H1 (cell line): ENCODE measurements at regions not wholly inside any gene's neighbourhood (a gene's known extent, or its start where the extent isn't known, plus 50 kb on each side); places are given as distances from the start of the nearest gene placed in this dataset.

Source experiments
- CTCF ChIA-PET: fragments of 300-600 bp; sonication (Branson Sonifier 250); formaldehyde crosslinking; loops from one replicate; lab custom pipeline; 2021; ENCODE audit not compliant: partially characterized antibody; lab: Charles Lee
- POLR2A ChIA-PET: fragments of 300-600 bp; sonication (Branson Sonifier 250); formaldehyde crosslinking; loops from one replicate; lab custom pipeline; 2021; ENCODE audit warnings: inconsistent platforms; ENCODE audit not compliant: partially characterized antibody; lab: Charles Lee
- DNase-seq, 2 experiments: peaks; one replicate each; pipeline versions ENCODE4 v3.0.0 to v3.0.0-alpha.2; 2010 to 2022; ENCODE audit warnings: low spot score in 2 of 2, low read depth in 1 of 2, mixed read lengths in 1 of 2
- FAIRE-seq: peaks from 2 replicates; lab custom pipeline; 2011; peaks lifted over from hg19 to GRCh38; lab: Jason Lieb, UNC
- H2AFZ ChIP-seq: 2 replicates; pipeline ENCODE4 v1.8.1; 2012; ENCODE audit warnings: low read length, inconsistent platforms
- H2AK5ac ChIP-seq: 2 replicates; pipeline ENCODE4 v1.6.1; 2013; ENCODE audit warnings: low read depth, low read length
- H2BK120ac ChIP-seq: replicated peaks from 2 replicates; pipeline ENCODE3; 2013; ENCODE audit warnings: low read depth, low read length, inconsistent platforms
- H2BK12ac ChIP-seq: 2 replicates; pipeline ENCODE4 v1.6.1; 2013; ENCODE audit warnings: low read depth, low read length
- H2BK15ac ChIP-seq: 2 replicates; pipeline ENCODE4 v1.6.1; 2013; ENCODE audit warnings: low read length
- H2BK20ac ChIP-seq: 2 replicates; pipeline ENCODE4 v1.6.1; 2013; ENCODE audit warnings: low read length
- H2BK5ac ChIP-seq: 2 replicates; pipeline ENCODE4 v1.6.1; 2013; ENCODE audit warnings: low read depth, low read length
- H3K14ac ChIP-seq: 2 replicates; pipeline ENCODE4 v1.6.1; 2013; ENCODE audit warnings: inconsistent platforms; ENCODE audit not compliant: insufficient read length
- H3K18ac ChIP-seq: 2 replicates; pipeline ENCODE4 v1.6.1; 2013; ENCODE audit warnings: low read length; ENCODE audit errors: extremely low read depth
- H3K23ac ChIP-seq: 2 replicates; pipeline ENCODE4 v1.6.1; 2013; ENCODE audit warnings: inconsistent platforms; ENCODE audit not compliant: insufficient read length
- H3K23me2 ChIP-seq: 2 replicates; pipeline ENCODE4 v1.6.1; 2013; ENCODE audit warnings: low read depth, low read length
- H3K27ac ChIP-seq: 2 replicates; pipeline ENCODE4 v1.6.1; 2011; ENCODE audit warnings: low read depth, low read length, inconsistent platforms
- H3K27me3 ChIP-seq, 4 experiments: replicated peaks in 1 of 4; 1 replicate in 1 of 4; 2 replicates in 3 of 4; pipeline versions ENCODE4 v1.6.1 to v1.8.1; 2011 to 2013; ENCODE audit warnings: low read length in 3 of 4, mild to moderate bottlenecking in 3 of 4, inconsistent platforms in 2 of 4, mixed read lengths in 2 of 4, moderate library complexity in 1 of 4; ENCODE audit not compliant: control insufficient read depth in 3 of 4, insufficient read depth in 3 of 4; ENCODE audit errors: extremely low read depth in 1 of 4
- H3K36me3 ChIP-seq, 4 experiments: 2 replicates each; pipeline versions ENCODE4 v1.6.1 to v1.8.1; 2011 to 2013; ENCODE audit warnings: mild to moderate bottlenecking in 4 of 4, low read length in 3 of 4, moderate library complexity in 2 of 4, control low read depth in 1 of 4, inconsistent platforms in 1 of 4; ENCODE audit not compliant: insufficient read depth in 4 of 4, control insufficient read depth in 2 of 4
- H3K4ac ChIP-seq: replicated peaks from 2 replicates; pipeline ENCODE3; 2013; ENCODE audit warnings: low read length, low read depth, mixed read lengths, inconsistent platforms; ENCODE audit not compliant: insufficient read length
- H3K4me1 ChIP-seq, 4 experiments: replicated peaks in 1 of 4; 1 replicate in 1 of 4; 2 replicates in 3 of 4; pipeline versions ENCODE4 v1.6.1 to v1.8.1; 2011 to 2013; ENCODE audit warnings: low read length in 3 of 4, inconsistent platforms in 2 of 4, mixed read lengths in 1 of 4; ENCODE audit not compliant: insufficient read depth in 4 of 4, control insufficient read depth in 3 of 4
- H3K4me2 ChIP-seq, 2 experiments: 2 replicates each; pipeline versions ENCODE4 v1.6.1 to v1.8.1; 2011 to 2013; ENCODE audit warnings: low read depth in 2 of 2, low read length in 2 of 2, control low read depth in 1 of 2, inconsistent platforms in 1 of 2, mild to moderate bottlenecking in 1 of 2; ENCODE audit not compliant: insufficient read depth in 1 of 2
- H3K4me3 ChIP-seq, 4 experiments: fragments of 200-600, 300-600 bp in 1 of 4; sonication (generic), shearing (Covaris generic), sonication (Bioruptor Twin) in 1 of 4; 2 replicates each; pipeline versions ENCODE4 v1.5.1 to v1.8.1; 2011 to 2016; ENCODE audit warnings: low read length in 4 of 4, low read depth in 3 of 4, control low read depth in 2 of 4, inconsistent platforms in 2 of 4, mild to moderate bottlenecking in 2 of 4, mixed read lengths in 1 of 4, moderate library complexity in 1 of 4; ENCODE audit not compliant: insufficient read depth in 2 of 4; ENCODE audit errors: extremely low read depth in 1 of 4
- H3K56ac ChIP-seq: replicated peaks from 2 replicates; pipeline ENCODE3; 2013; ENCODE audit warnings: low read depth, mild to moderate bottlenecking, mixed read lengths, low read length, inconsistent platforms; ENCODE audit not compliant: insufficient read length
- H3K79me1 ChIP-seq: 2 replicates; pipeline ENCODE4 v1.6.1; 2013; ENCODE audit warnings: low read depth, low read length, control low read depth
- H3K79me2 ChIP-seq, 2 experiments: 2 replicates each; pipeline versions ENCODE4 v1.6.1 to v1.8.1; 2012 to 2013; ENCODE audit warnings: low read length in 2 of 2, mild to moderate bottlenecking in 2 of 2, inconsistent platforms in 1 of 2; ENCODE audit not compliant: insufficient read depth in 2 of 2, control insufficient read depth in 1 of 2
- H3K9ac ChIP-seq, 4 experiments: replicated peaks in 1 of 4; 1 replicate in 1 of 4; 2 replicates in 3 of 4; pipeline versions ENCODE4 v1.6.1 to v1.8.1; 2011 to 2013; ENCODE audit warnings: low read depth in 3 of 4, low read length in 3 of 4, control low read depth in 2 of 4, mild to moderate bottlenecking in 2 of 4, moderate library complexity in 2 of 4, inconsistent platforms in 1 of 4; ENCODE audit errors: extremely low read depth in 1 of 4
- H3K9me3 ChIP-seq, 2 experiments: 2 replicates each; pipeline versions ENCODE4 v1.6.1 to v1.8.1; 2012 to 2013; ENCODE audit warnings: mild to moderate bottlenecking in 2 of 2, moderate library complexity in 2 of 2, control low read depth in 1 of 2, inconsistent platforms in 1 of 2, low read depth in 1 of 2, low read length in 1 of 2, mixed read lengths in 1 of 2; ENCODE audit not compliant: insufficient read depth in 2 of 2
- H4K20me1 ChIP-seq, 2 experiments: replicated peaks in 1 of 2; 2 replicates each; pipeline versions ENCODE3 to v1.8.1; 2011 to 2013; ENCODE audit warnings: inconsistent platforms in 2 of 2, low read length in 2 of 2, mild to moderate bottlenecking in 1 of 2; ENCODE audit not compliant: insufficient read depth in 2 of 2, control insufficient read depth in 1 of 2
- H4K5ac ChIP-seq: 2 replicates; pipeline ENCODE4 v1.6.1; 2013; ENCODE audit warnings: low read length, low read depth, mixed read lengths, inconsistent platforms; ENCODE audit not compliant: insufficient read length
- H4K8ac ChIP-seq: 2 replicates; pipeline ENCODE4 v1.8.0; 2013; ENCODE audit warnings: mild to moderate bottlenecking, moderate library complexity, low read length, inconsistent platforms; ENCODE audit not compliant: insufficient read depth; ENCODE audit errors: extremely low read depth
- H4K91ac ChIP-seq: replicated peaks from 2 replicates; pipeline ENCODE3; 2013; ENCODE audit warnings: low read length, mixed read lengths, inconsistent platforms; ENCODE audit not compliant: insufficient read length
- GABPA ChIP-seq: IDR thresholded peaks from 2 replicates; pipeline ENCODE4 v1.6.1; 2011; ENCODE audit warnings: mild to moderate bottlenecking, low read length, moderate library complexity, borderline replicate concordance; ENCODE audit not compliant: insufficient read depth
- HDAC2 ChIP-seq, 2 experiments: fragments of 300-600 bp in 1 of 2; sonication (generic) in 1 of 2; IDR thresholded peaks; 2 replicates each; pipeline ENCODE4 v1.6.1; 2011 to 2012; ENCODE audit warnings: low read depth in 2 of 2, low read length in 2 of 2, mild to moderate bottlenecking in 2 of 2, moderate library complexity in 2 of 2, borderline replicate concordance in 1 of 2, inconsistent platforms in 1 of 2
- KDM5A ChIP-seq: fragments of 200-600 bp; IDR thresholded peaks from 2 replicates; pipeline ENCODE4 v1.7.1; 2012; ENCODE audit warnings: mild to moderate bottlenecking, low read length, inconsistent platforms, mixed read lengths
- POU5F1 ChIP-seq: IDR thresholded peaks from 2 replicates; pipeline ENCODE4 v1.6.1; 2011; ENCODE audit warnings: low read depth, mild to moderate bottlenecking, low read length, moderate library complexity
- RXRA ChIP-seq: IDR thresholded peaks from 2 replicates; pipeline ENCODE4 v1.6.1; 2011; ENCODE audit warnings: low read depth, mild to moderate bottlenecking, low read length, moderate library complexity; ENCODE audit not compliant: insufficient read depth
- TAF1 ChIP-seq: IDR thresholded peaks from 2 replicates; pipeline ENCODE4 v1.6.1; 2011; ENCODE audit warnings: mild to moderate bottlenecking, low read depth, low read length
- WGBS, 2 experiments: shearing (Covaris generic) in 1 of 2; methylation state at CpG; one replicate each; pipeline versions ENCODE4 v1.1.6 to v1.1.7; 2013 to 2015; ENCODE audit warnings: low lambda C conversion rate in 2 of 2, mixed read lengths in 2 of 2, inconsistent platforms in 1 of 2, low coverage in 1 of 2, missing lambda C conversion rate in 1 of 2; ENCODE audit not compliant: insufficient replicate concordance in 2 of 2, insufficient coverage in 1 of 2, insufficient read length in 1 of 2; ENCODE audit errors: extremely low coverage in 1 of 2, missing lambda C conversion rate in 1 of 2; 5-methylcytosine and 5-hydroxymethylcytosine counted together

DNA sequence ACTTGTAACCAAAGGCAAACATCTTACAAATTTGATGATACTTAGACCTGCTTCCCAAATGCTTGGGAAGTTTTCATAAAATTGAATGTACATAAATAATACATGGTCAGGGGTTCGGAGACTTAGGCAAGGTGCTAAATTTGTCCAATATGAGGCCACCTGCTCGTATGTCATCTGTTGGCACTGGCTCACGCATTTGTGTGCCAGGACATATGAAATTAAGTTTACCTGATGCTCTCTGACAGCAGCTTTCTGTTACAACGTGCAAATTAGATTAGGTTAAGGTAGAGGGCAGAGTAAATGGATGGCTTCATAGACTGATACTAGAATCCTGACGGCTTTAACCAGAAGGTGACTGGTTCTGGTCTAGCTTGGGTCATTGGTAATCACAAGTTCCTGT lies 970.3 kb upstream of the RBFOX1 start:
- Histone ChIP-seq H3K4me1 (peaks cover 0 to 4% (median 2%) of the 10 kb centered on the region in 4 experiments; a peak in 2 of 7 replicates), H3K23me2 (peaks cover 3% of the 10 kb centered on the region; the same call in 1 of the 2 replicates), H3K9me3 (no peaks in the 10 kb centered on the region), H3K27ac (no peak overlapping the region), H3K18ac (no peak overlapping the region), H4K5ac (no peak overlapping the region), H3K9ac (no peak overlapping the region), H2BK15ac (no peak overlapping the region), H3K79me1 (no peaks in the 10 kb centered on the region), H4K20me1 (no peaks in the 10 kb centered on the region), H2AFZ (no peak overlapping the region), H3K27me3 (no peaks in the 10 kb centered on the region), H3K4ac (no peak overlapping the region), H3K79me2 (no peaks in the 10 kb centered on the region), H2BK5ac (no peak overlapping the region), H3K23ac (no peak overlapping the region), H2BK120ac (no peak overlapping the region), H2AK5ac (no peak overlapping the region), H3K4me3 (no peak overlapping the region), H2BK20ac (peak overlapping the region; percentile 68; the same call in 1 of the 2 replicates), H3K4me2 (no peak overlapping the region), H3K14ac (no peak overlapping the region), H3K56ac (no peak overlapping the region), H4K91ac (no peak overlapping the region), H2BK12ac (0 out of 2 replicates have a peak overlapping the region, but pooled peaks have one; percentile 23), H3K36me3 (no peaks in the 10 kb centered on the region), H4K8ac (no peak overlapping the region)
- CTCF ChIA-PET = interaction anchor here (1.2 kb wide), 1 partner anchor 24 kb away, joined by 3 read pairs; no protein-coding TSS in a partner anchor
- 83% methylated on average over 5 of the region's 5 CpGs; no CpG with 5 or more reads in 1 of the 2 experiments for WGBS, 2 experiments
- no peak for TF ChIP-seq POU5F1
- no peak for TF ChIP-seq HDAC2 (IDR thresholded peaks at IDR 0.05; ENCODE audit: borderline replicate concordance in 1 of 2, low read depth in 2 of 2, low read length in 2 of 2)
- no peak for TF ChIP-seq TAF1
- TF ChIP-seq KDM5A = no peak
- no peak for TF ChIP-seq RXRA
- no peak for TF ChIP-seq GABPA
- POLR2A ChIA-PET = no interaction called here
- FAIRE-seq (no peak), DNase-seq (no peak)
